ENCODE measurements at regions not wholly inside any gene's neighbourhood (a gene's known extent, or its start where the extent isn't known, plus 50 kb on each side); places are given as distances from the start of the nearest gene placed in this dataset.
"Not testable (repeated sequence)": the region's sequence is repeated elsewhere in the genome, so short reads cannot be mapped to it uniquely, and the experiment has no call there.

GRCh38 chr9:138210388-138210986 is 332.9 kb downstream of the CACNA1B start:
- DNase-seq (ENCODE audit: low spot score); in situ Hi-C loops (cut with MboI; ENCODE audit: low pct_unique_long_range_greater_than_20kb, low sequenced_read_pairs, unreplicated experiment): not testable (repeated sequence)

GRCh38 chr9:138211070-138211469 is 333.5 kb downstream of the CACNA1B start:
- in situ Hi-C loops (cut with MboI; ENCODE audit: low pct_unique_long_range_greater_than_20kb, low sequenced_read_pairs, unreplicated experiment); DNase-seq (ENCODE audit: low spot score): not testable (repeated sequence)

GRCh38 chr9:138211544-138212219 is 334.1 kb downstream of the CACNA1B start:
- in situ Hi-C loops (cut with MboI; ENCODE audit: low pct_unique_long_range_greater_than_20kb, low sequenced_read_pairs, unreplicated experiment); DNase-seq (ENCODE audit: low spot score): not testable (repeated sequence)
- peak; percentile 20 for TF ChIP-seq CTCF (IDR thresholded peaks at IDR 0.05; ENCODE audit: extremely low read depth, insufficient read depth, missing control alignments)

- in situ Hi-C loops (cut with MboI; ENCODE audit: low pct_unique_long_range_greater_than_20kb, low sequenced_read_pairs, unreplicated experiment); DNase-seq (ENCODE audit: low spot score): not testable (repeated sequence)
These were observed 335.2 kb downstream of the CACNA1B start for GRCh38 chr9:138212811-138213210.

- in situ Hi-C loops (cut with MboI; ENCODE audit: low pct_unique_long_range_greater_than_20kb, low sequenced_read_pairs, unreplicated experiment); DNase-seq (ENCODE audit: low spot score): not testable (repeated sequence)
These were observed 336.2 kb downstream of the CACNA1B start for GRCh38 chr9:138213748-138214147.

- DNase-seq (ENCODE audit: low spot score); in situ Hi-C loops (cut with MboI; ENCODE audit: low pct_unique_long_range_greater_than_20kb, low sequenced_read_pairs, unreplicated experiment): not testable (repeated sequence)
These were observed 337.0 kb downstream of the CACNA1B start for GRCh38 chr9:138214548-138214947.

- in situ Hi-C loops (cut with MboI; ENCODE audit: low pct_unique_long_range_greater_than_20kb, low sequenced_read_pairs, unreplicated experiment); DNase-seq (ENCODE audit: low spot score): not testable (repeated sequence)
These were observed 338.0 kb downstream of the CACNA1B start for GRCh38 chr9:138215588-138215987.

GRCh38 chr9:138216817-138217216 is 339.2 kb downstream of the CACNA1B start:
- DNase-seq (ENCODE audit: low spot score); in situ Hi-C loops (cut with MboI; ENCODE audit: low pct_unique_long_range_greater_than_20kb, low sequenced_read_pairs, unreplicated experiment): not testable (repeated sequence)

- in situ Hi-C loops (cut with MboI; ENCODE audit: low pct_unique_long_range_greater_than_20kb, low sequenced_read_pairs, unreplicated experiment); DNase-seq (ENCODE audit: low spot score): not testable (repeated sequence)
These were observed 339.8 kb downstream of the CACNA1B start for GRCh38 chr9:138217284-138217850.

GRCh38 chr9:138219249-138219648 is 341.7 kb downstream of the CACNA1B start:
- DNase-seq (ENCODE audit: low spot score); in situ Hi-C loops (cut with MboI; ENCODE audit: low pct_unique_long_range_greater_than_20kb, low sequenced_read_pairs, unreplicated experiment): not testable (repeated sequence)

- DNase-seq (ENCODE audit: low spot score); in situ Hi-C loops (cut with MboI; ENCODE audit: low pct_unique_long_range_greater_than_20kb, low sequenced_read_pairs, unreplicated experiment): not testable (repeated sequence)
These were observed 344.0 kb downstream of the CACNA1B start for GRCh38 chr9:138221446-138222054.

GRCh38 chr9:138237099-138237498 is 359.5 kb downstream of the CACNA1B start:
- DNase-seq (ENCODE audit: low spot score); in situ Hi-C loops (cut with MboI; ENCODE audit: low pct_unique_long_range_greater_than_20kb, low sequenced_read_pairs, unreplicated experiment): not testable (repeated sequence)

- DNase-seq (ENCODE audit: low spot score); in situ Hi-C loops (cut with MboI; ENCODE audit: low pct_unique_long_range_greater_than_20kb, low sequenced_read_pairs, unreplicated experiment): not testable (repeated sequence)
These were observed 405.3 kb downstream of the CACNA1B start for GRCh38 chr9:138282903-138283302.
